ENCODE measurements at regions not wholly inside any gene's neighbourhood (a gene's known extent, or its start where the extent isn't known, plus 50 kb on each side); places are given as distances from the start of the nearest gene placed in this dataset.

- Histone ChIP-seq H3K9ac (ENCODE audit: insufficient read depth in 1 of 2, low read length in 2 of 2) (no peak overlapping the region), H3K27me3 (ENCODE audit: control insufficient read depth in 3 of 3, insufficient read depth in 3 of 3, low read length in 2 of 3) (no peaks in the 10 kb centered on the region), H3K27ac (ENCODE audit: low read depth in 1 of 2, low read length in 1 of 2) (no peak overlapping the region), H3K36me3 (ENCODE audit: control insufficient read depth in 4 of 4, insufficient read depth in 4 of 4, low read length in 4 of 4) (no peaks in the 10 kb centered on the region), H3K4me3 (no peak overlapping the region), H3K4me1 (ENCODE audit: control insufficient read depth in 5 of 5, insufficient read depth in 5 of 5, low read length in 5 of 5) (no peaks in the 10 kb centered on the region), H3K9me3 (ENCODE audit: control insufficient read depth in 4 of 4, insufficient read depth in 3 of 4, low read length in 3 of 4) (no peaks in the 10 kb centered on the region)
- no peak for DNase-seq
- no peak for TF ChIP-seq CTCF (IDR thresholded peaks at IDR 0.05; ENCODE audit: control extremely low read depth, extremely low read depth)
- no peak for ATAC-seq (ENCODE audit: insufficient read depth, low FRiP score)
- 77 to 83% methylated on average over 2 of the region's 2 CpGs for WGBS, 2 donors
Measured at GRCh38 chr4:116413222-116413621, 672.2 kb downstream of the TRAM1L1 start.

GRCh38 chr4:116401293-116401692, 684.1 kb downstream of the TRAM1L1 start:
- Histone ChIP-seq H3K9ac (ENCODE audit: insufficient read depth in 1 of 2, low read length in 2 of 2) (no peak overlapping the region), H3K9me3 (ENCODE audit: control insufficient read depth in 4 of 4, insufficient read depth in 3 of 4, low read length in 3 of 4) (no peaks in the 10 kb centered on the region), H3K4me3 (no peak overlapping the region), H3K36me3 (ENCODE audit: control insufficient read depth in 4 of 4, insufficient read depth in 4 of 4, low read length in 4 of 4) (no peaks in the 10 kb centered on the region), H3K27me3 (ENCODE audit: control insufficient read depth in 3 of 3, insufficient read depth in 3 of 3, low read length in 2 of 3) (no peaks in the 10 kb centered on the region), H3K27ac (ENCODE audit: low read depth in 1 of 2, low read length in 1 of 2) (no peak overlapping the region), H3K4me1 (ENCODE audit: control insufficient read depth in 5 of 5, insufficient read depth in 5 of 5, low read length in 5 of 5) (no peaks in the 10 kb centered on the region)
- ATAC-seq (ENCODE audit: insufficient read depth, low FRiP score) (no peak), DNase-seq (no peak)
- TF ChIP-seq CTCF (IDR thresholded peaks at IDR 0.05; ENCODE audit: control extremely low read depth, extremely low read depth) = no peak
- WGBS, 2 donors = 62 to 79% methylated on average over 4 of the region's 4 CpGs

GRCh38 chr4:116400480-116400879, 684.9 kb downstream of the TRAM1L1 start:
- H3K27me3 ChIP-seq (ENCODE audit: control insufficient read depth in 3 of 3, insufficient read depth in 3 of 3, low read length in 2 of 3) = no peaks in the 10 kb centered on the region
- H3K36me3 ChIP-seq (ENCODE audit: control insufficient read depth in 4 of 4, insufficient read depth in 4 of 4, low read length in 4 of 4) = no peaks in the 10 kb centered on the region
- H3K4me1 ChIP-seq (ENCODE audit: control insufficient read depth in 5 of 5, insufficient read depth in 5 of 5, low read length in 5 of 5) = no peaks in the 10 kb centered on the region
- DNase-seq (no peak), ATAC-seq (ENCODE audit: insufficient read depth, low FRiP score) (no peak)
- H3K27ac ChIP-seq (ENCODE audit: low read depth in 1 of 2, low read length in 1 of 2) = no peak overlapping the region
- 88 to 90% methylated on average over 1 of the region's 1 CpG for whole genome bisulfite sequencing, 2 donors
- TF ChIP-seq CTCF (IDR thresholded peaks at IDR 0.05; ENCODE audit: control extremely low read depth, extremely low read depth) = no peak
- no peak overlapping the region for H3K4me3 ChIP-seq
- H3K9ac ChIP-seq (ENCODE audit: insufficient read depth in 1 of 2, low read length in 2 of 2) = no peak overlapping the region
- no peaks in the 10 kb centered on the region for H3K9me3 ChIP-seq (ENCODE audit: control insufficient read depth in 4 of 4, insufficient read depth in 3 of 4, low read length in 3 of 4)

DNA sequence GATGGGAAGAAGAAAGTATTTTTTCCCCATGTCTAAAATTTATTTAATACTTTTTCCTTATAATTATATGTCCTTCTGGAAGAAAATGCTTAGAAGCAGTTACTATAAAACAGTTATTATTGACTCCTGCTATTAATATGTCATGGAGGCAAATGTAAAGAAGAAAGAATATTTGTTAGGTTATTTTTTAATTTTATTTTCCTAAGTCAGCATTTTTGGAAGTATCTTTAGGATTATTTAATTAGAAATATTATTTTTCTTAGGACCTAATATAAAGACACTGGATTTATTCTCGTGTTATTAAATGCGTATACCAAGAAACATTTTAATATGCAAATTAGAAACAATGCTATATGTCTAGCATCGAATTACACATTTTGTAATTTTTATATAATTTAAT, 687.7 kb downstream of the TRAM1L1 start:
- no peak for TF ChIP-seq CTCF (IDR thresholded peaks at IDR 0.05; ENCODE audit: control extremely low read depth, extremely low read depth)
- no peak for ATAC-seq (ENCODE audit: insufficient read depth, low FRiP score)
- no peaks in the 10 kb centered on the region for H3K27me3 ChIP-seq (ENCODE audit: control insufficient read depth in 3 of 3, insufficient read depth in 3 of 3, low read length in 2 of 3)
- no peaks in the 10 kb centered on the region for H3K4me1 ChIP-seq (ENCODE audit: control insufficient read depth in 5 of 5, insufficient read depth in 5 of 5, low read length in 5 of 5)
- no peaks in the 10 kb centered on the region for H3K36me3 ChIP-seq (ENCODE audit: control insufficient read depth in 4 of 4, insufficient read depth in 4 of 4, low read length in 4 of 4)
- no peak overlapping the region for H3K4me3 ChIP-seq
- no peaks in the 10 kb centered on the region for H3K9me3 ChIP-seq (ENCODE audit: control insufficient read depth in 4 of 4, insufficient read depth in 3 of 4, low read length in 3 of 4)
- no peak overlapping the region for H3K27ac ChIP-seq (ENCODE audit: low read depth in 1 of 2, low read length in 1 of 2)
- 91 to 94% methylated on average over 3 of the region's 3 CpGs for WGBS, 2 donors
- no peak for DNase-seq
- no peak overlapping the region for H3K9ac ChIP-seq (ENCODE audit: insufficient read depth in 1 of 2, low read length in 2 of 2)

All from lung (tissue), 11 donors.